HEK293 (cell line): ENCODE measurements at regions not wholly inside any gene's neighbourhood (a gene's known extent, or its start where the extent isn't known, plus 50 kb on each side); places are given as distances from the start of the nearest gene placed in this dataset.

Experiments
- ZNF121 ChIP-seq: fragments of 450-650 bp; formaldehyde crosslinking; IDR thresholded peaks from 2 replicates; pipeline ENCODE4 v1.5.1; 2016; ENCODE audit warnings: missing biosample characterization, missing genetic modification characterization
- ZNF19 ChIP-seq: fragments of 450-650 bp; formaldehyde crosslinking; IDR thresholded peaks from 2 replicates; pipeline ENCODE4; 2016; ENCODE audit warnings: missing biosample characterization, missing genetic modification characterization, low read depth

DNA sequence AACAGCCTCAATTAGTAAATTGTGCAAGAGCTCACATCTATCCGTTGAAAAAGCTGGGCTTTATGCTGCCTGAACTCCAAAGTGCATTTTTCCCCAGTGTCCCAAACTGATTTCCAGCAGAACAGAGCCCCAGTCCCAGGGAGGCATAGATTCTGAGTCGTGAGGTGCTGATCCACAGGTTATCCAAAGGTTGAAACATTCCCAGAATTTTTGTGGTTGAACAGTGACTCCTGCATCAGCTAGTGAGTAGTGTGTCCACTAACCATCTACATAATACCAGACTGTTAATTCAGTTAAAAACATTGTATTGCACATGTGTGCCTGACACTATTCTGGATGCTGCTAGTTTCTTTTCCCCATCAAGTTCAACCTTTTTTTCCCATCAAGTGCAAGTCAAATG is 761.5 kb downstream of the GATA3 start:
- no peak for TF ChIP-seq ZNF121 (tag by site-specific recombination)
- no peak for TF ChIP-seq ZNF19 (tag by site-specific recombination)
